HAP-1 (cell line): ENCODE measurements at regions not wholly inside any gene's neighbourhood (a gene's known extent, or its start where the extent isn't known, plus 50 kb on each side); places are given as distances from the start of the nearest gene placed in this dataset.

Experiments used
- DNase-seq, 2 experiments: peaks; one replicate each; pipeline ENCODE4 v3.0.0-alpha.2; 2016 to 2020; ENCODE audit warnings: low spot score in 2 of 2
- H3K27me3 ChIP-seq: fragments of 250-450 bp; sonication (Bioruptor Pico); 2 replicates; pipeline ENCODE4 v1.5.1; 2020; ENCODE audit warnings: low read depth, mild to moderate bottlenecking, moderate library complexity
- H3K36me3 ChIP-seq: fragments of 250-450 bp; sonication (Bioruptor Pico); replicated peaks from 2 replicates; pipeline ENCODE4 v1.5.1; 2020; ENCODE audit warnings: mild to moderate bottlenecking
- H3K4me1 ChIP-seq: fragments of 250-450 bp; sonication (Bioruptor Pico); 2 replicates; pipeline ENCODE4 v1.5.1; 2020; ENCODE audit warnings: mild to moderate bottlenecking
- H3K4me3 ChIP-seq: fragments of 250-450 bp; sonication (Bioruptor Pico); 2 replicates; pipeline ENCODE4 v1.5.1; 2020; ENCODE audit warnings: mild to moderate bottlenecking, moderate library complexity
- H3K9me3 ChIP-seq: fragments of 250-450 bp; sonication (Bioruptor Pico); 2 replicates; pipeline ENCODE4 v1.5.1; 2020; ENCODE audit warnings: mild to moderate bottlenecking, moderate library complexity
- in situ Hi-C: fragments of 300-500 bp; cut with MboI; formaldehyde crosslinking; loops from 3 replicates; pipeline ENCODE4 v1.14.3; 2020; ENCODE audit warnings: low sequenced_read_pairs, inconsistent platforms, mixed read lengths

- Histone ChIP-seq H3K4me1 (peaks cover 6% of the 10 kb centered on the region), H3K4me3 (no peak overlapping the region), H3K36me3 (no peaks in the 10 kb centered on the region), H3K27me3 (no peaks in the 10 kb centered on the region), H3K9me3 (no peaks in the 10 kb centered on the region)
- in situ Hi-C loops = loop anchor here (25.0 kb wide), 1 partner anchor 184 kb away; no protein-coding TSS in a partner anchor
- no peak for DNase-seq
Observed at GRCh38 chr4:102428122-102428521, 73.0 kb upstream of the NFKB1 start.

- in situ Hi-C loops = loop anchor here (25.0 kb wide), 1 partner anchor 183 kb away; no protein-coding TSS in a partner anchor
- no peaks in the 10 kb centered on the region for H3K9me3 ChIP-seq
- H3K4me1 ChIP-seq = peaks cover 6% of the 10 kb centered on the region
- DNase-seq = no peak
- no peaks in the 10 kb centered on the region for H3K27me3 ChIP-seq
- H3K36me3 ChIP-seq = no peaks in the 10 kb centered on the region
- H3K4me3 ChIP-seq = no peak overlapping the region
Observed at GRCh38 chr4:102429553-102429952, 71.6 kb upstream of the NFKB1 start.

GRCh38 chr4:102430461-102430910 lies 70.7 kb upstream of the NFKB1 start:
- in situ Hi-C loops = loop anchor here (10.0 to 25.0 kb wide), 2 partner anchors 182 to 574 kb away; no protein-coding TSS in a partner anchor
- no peaks in the 10 kb centered on the region for H3K27me3 ChIP-seq
- no peak for DNase-seq
- peak overlapping the region; percentile 30 for H3K4me3 ChIP-seq
- H3K36me3 ChIP-seq = no peaks in the 10 kb centered on the region
- H3K9me3 ChIP-seq = no peaks in the 10 kb centered on the region
- H3K4me1 ChIP-seq = peaks cover 6% of the 10 kb centered on the region

- in situ Hi-C loops = loop anchor here (10.0 to 25.0 kb wide), 2 partner anchors 181 to 573 kb away; no protein-coding TSS in a partner anchor
- peak overlapping the region; percentile 30 for H3K4me3 ChIP-seq
- no peak for DNase-seq
- H3K27me3 ChIP-seq = no peaks in the 10 kb centered on the region
- no peaks in the 10 kb centered on the region for H3K36me3 ChIP-seq
- H3K4me1 ChIP-seq = peaks cover 6% of the 10 kb centered on the region
- H3K9me3 ChIP-seq = no peaks in the 10 kb centered on the region
Observed at GRCh38 chr4:102431608-102431961, 69.6 kb upstream of the NFKB1 start.

- no peaks in the 10 kb centered on the region for H3K36me3 ChIP-seq
- no peaks in the 10 kb centered on the region for H3K9me3 ChIP-seq
- H3K4me3 ChIP-seq = no peak overlapping the region
- peaks cover 19% of the 10 kb centered on the region for H3K4me1 ChIP-seq
- DNase-seq = no peak
- H3K27me3 ChIP-seq = no peaks in the 10 kb centered on the region
- in situ Hi-C loops = loop anchor here (10.0 to 25.0 kb wide), 2 partner anchors 175 to 568 kb away; no protein-coding TSS in a partner anchor
Observed at GRCh38 chr4:102437111-102437510, 64.0 kb upstream of the NFKB1 start.

- DNase-seq = peak; percentile 25 to 35
Observed at GRCh38 chr4:102438396-102439235, 62.5 kb upstream of the NFKB1 start.

GRCh38 chr4:102439236-102439614 lies 61.9 kb upstream of the NFKB1 start:
- H3K27me3 ChIP-seq = no peaks in the 10 kb centered on the region
- H3K9me3 ChIP-seq = no peaks in the 10 kb centered on the region
- in situ Hi-C loops = loop anchor here (10.0 to 25.0 kb wide), 2 partner anchors 173 to 566 kb away; no protein-coding TSS in a partner anchor
- peaks cover 19% of the 10 kb centered on the region for H3K4me1 ChIP-seq
- no peak overlapping the region for H3K4me3 ChIP-seq
- no peaks in the 10 kb centered on the region for H3K36me3 ChIP-seq
- no peak for DNase-seq

More at GRCh38 chr4:102438396-102439235, 62.5 kb upstream of the NFKB1 start:
- peaks cover 19% of the 10 kb centered on the region for H3K4me1 ChIP-seq
- H3K9me3 ChIP-seq = no peaks in the 10 kb centered on the region
- in situ Hi-C loops = loop anchor here (10.0 to 25.0 kb wide), 2 partner anchors 174 to 566 kb away; no protein-coding TSS in a partner anchor
- no peak overlapping the region for H3K4me3 ChIP-seq
- H3K36me3 ChIP-seq = no peaks in the 10 kb centered on the region
- H3K27me3 ChIP-seq = no peaks in the 10 kb centered on the region

GRCh38 chr4:102439812-102440211 lies 61.3 kb upstream of the NFKB1 start:
- no peak for DNase-seq
- Histone ChIP-seq H3K36me3 (no peaks in the 10 kb centered on the region), H3K27me3 (no peaks in the 10 kb centered on the region), H3K9me3 (no peaks in the 10 kb centered on the region), H3K4me1 (peaks cover 19% of the 10 kb centered on the region), H3K4me3 (no peak overlapping the region)
- in situ Hi-C loops = loop anchor here (10.0 to 25.0 kb wide), 2 partner anchors 172 to 565 kb away; no protein-coding TSS in a partner anchor

- DNase-seq = no peak
- H3K4me3 ChIP-seq = no peak overlapping the region
- peaks cover 19% of the 10 kb centered on the region for H3K4me1 ChIP-seq
- no peaks in the 10 kb centered on the region for H3K36me3 ChIP-seq
- in situ Hi-C loops = loop anchor here (25.0 kb wide), 1 partner anchor 172 kb away; no protein-coding TSS in a partner anchor
- no peaks in the 10 kb centered on the region for H3K9me3 ChIP-seq
- no peaks in the 10 kb centered on the region for H3K27me3 ChIP-seq
Observed at GRCh38 chr4:102440498-102440897, 60.7 kb upstream of the NFKB1 start.

GRCh38 chr4:102441978-102442911 lies 58.9 kb upstream of the NFKB1 start:
- no peaks in the 10 kb centered on the region for H3K36me3 ChIP-seq
- no peaks in the 10 kb centered on the region for H3K27me3 ChIP-seq
- H3K4me1 ChIP-seq = peaks cover 19% of the 10 kb centered on the region
- DNase-seq = no peak
- in situ Hi-C loops = loop anchor here (25.0 kb wide), 1 partner anchor 170 kb away; no protein-coding TSS in a partner anchor
- no peaks in the 10 kb centered on the region for H3K9me3 ChIP-seq
- no peak overlapping the region for H3K4me3 ChIP-seq

GRCh38 chr4:102444752-102445151 lies 56.4 kb upstream of the NFKB1 start:
- H3K36me3 ChIP-seq = no peaks in the 10 kb centered on the region
- H3K4me3 ChIP-seq = no peak overlapping the region
- peaks cover under 1% of the 10 kb centered on the region for H3K4me1 ChIP-seq
- no peaks in the 10 kb centered on the region for H3K9me3 ChIP-seq
- no peaks in the 10 kb centered on the region for H3K27me3 ChIP-seq
- DNase-seq = no peak
- in situ Hi-C loops = loop anchor here (25.0 kb wide), 1 partner anchor 168 kb away; no protein-coding TSS in a partner anchor

- no peaks in the 10 kb centered on the region for H3K27me3 ChIP-seq
- DNase-seq = no peak
- no peaks in the 10 kb centered on the region for H3K9me3 ChIP-seq
- in situ Hi-C loops = loop anchor here (25.0 kb wide), 1 partner anchor 167 kb away; no protein-coding TSS in a partner anchor
- H3K4me3 ChIP-seq = no peak overlapping the region
- no peaks in the 10 kb centered on the region; the same call in 1 of the 2 replicates for H3K4me1 ChIP-seq
- no peaks in the 10 kb centered on the region for H3K36me3 ChIP-seq
Observed at GRCh38 chr4:102445213-102445612, 55.9 kb upstream of the NFKB1 start.

GRCh38 chr4:102447413-102447812 lies 53.7 kb upstream of the NFKB1 start:
- DNase-seq = no peak
- H3K9me3 ChIP-seq = no peaks in the 10 kb centered on the region
- in situ Hi-C loops = loop anchor here (25.0 kb wide), 1 partner anchor 165 kb away; no protein-coding TSS in a partner anchor

More at GRCh38 chr4:102447413-102447812, 53.7 kb upstream of the NFKB1 start:
- no peaks in the 10 kb centered on the region for H3K36me3 ChIP-seq
- H3K4me3 ChIP-seq = no peak overlapping the region
- no peaks in the 10 kb centered on the region for H3K27me3 ChIP-seq
- no peaks in the 10 kb centered on the region; the same call in 1 of the 2 replicates for H3K4me1 ChIP-seq
